Heart right ventricle (tissue), 16 donors: ENCODE measurements at regions not wholly inside any gene's neighbourhood (a gene's known extent, or its start where the extent isn't known, plus 50 kb on each side); places are given as distances from the start of the nearest gene placed in this dataset.

Experiments used
- ATAC-seq, 8 donors: fragments of 200-7000 bp; cut with Tn5 transposase; one replicate each; pipeline ENCODE4 v1.9.1; 2020; ENCODE audit warnings: mild to moderate bottlenecking in 8 of 8, moderate library complexity in 8 of 8, moderate number of reproducible peaks in 1 of 8
- DNase-seq, 2 donors: peaks; one replicate each; pipeline ENCODE4 v3.0.0-alpha.2; 2020
- H3K27ac ChIP-seq, 10 donors: fragments of 200-600 bp; sonication (generic) in 2 of 10; one replicate each; pipeline versions ENCODE4 v1.5.0 to v1.8.0; 2020 to 2022; ENCODE audit warnings: mild to moderate bottlenecking in 3 of 10
- H3K27me3 ChIP-seq, 7 donors: fragments of 200-600 bp; one replicate each; pipeline ENCODE4 v1.8.0; 2021 to 2022; ENCODE audit warnings: mild to moderate bottlenecking in 2 of 7
- H3K36me3 ChIP-seq, 9 donors: fragments of 200-600 bp; sonication (generic) in 1 of 9; one replicate each; pipeline versions ENCODE4 v1.5.0 to v1.8.0; 2020 to 2022; ENCODE audit warnings: mild to moderate bottlenecking in 2 of 9
- H3K4me1 ChIP-seq, 9 donors: fragments of 200-600 bp; sonication (generic) in 1 of 9; one replicate each; pipeline versions ENCODE4 v1.5.0 to v1.8.0; 2020 to 2022; ENCODE audit warnings: mild to moderate bottlenecking in 4 of 9
- H3K4me3 ChIP-seq, 10 donors: fragments of 200-600 bp; sonication (generic) in 2 of 10; one replicate each; pipeline versions ENCODE4 v1.5.0 to v1.8.0; 2020 to 2022; ENCODE audit warnings: mild to moderate bottlenecking in 7 of 10, moderate library complexity in 2 of 10
- H3K9me3 ChIP-seq, 11 donors: fragments of 200-600 bp in 10 of 11; sonication (generic) in 2 of 11; one replicate each; pipeline versions ENCODE4 v1.5.0 to v1.8.0; 2013 to 2022; ENCODE audit warnings: mild to moderate bottlenecking in 2 of 11, control low read depth in 1 of 11, moderate library complexity in 1 of 11
- WGBS, 2 donors: extraction: QIAGEN DNeasy Blood & Tissue Kit; methylation state at CpG; one replicate each; pipeline ENCODE4 v1.1.7; 2013; ENCODE audit warnings: inconsistent platforms in 1 of 2; 5-methylcytosine and 5-hydroxymethylcytosine counted together
- intact Hi-C, 10 donors: fragments of 100-400 bp; cut with DNase I; formaldehyde crosslinking; loops; one replicate each; pipeline versions ENCODE4 v1.11.1 to v1.14.2; 2022
- TF ChIP-seq, protein P1 (sequence below), 9 donors: fragments of 200-600 bp; sonication (generic) in 2 of 9; IDR thresholded peaks; one replicate each; pipeline versions ENCODE4 v1.5.0 to v1.8.0; 2021 to 2022; ENCODE audit warnings: antibody characterized with exemption in 9 of 9, mild to moderate bottlenecking in 5 of 9, moderate library complexity in 1 of 9
- donor health status: Arrhythmogenic right ventricular cardiomyopathy.
- donor health status: ischemic (EF 13 %, LVEDD 7.1; RV severe dilation, severe dysfunction).
- donor health status: healthy with polysubstance abuse.
- donor health status: DM: no; HTN: yes; CAD: no.
- donor health status: DM: no; HTN: no; CAD: no.
- donor health status: ischemic (EF 25% LVEDD 6.9; RV normal size, moderate dysfunction).
- donor health status: ischemic (EF 25% LVEDD 5.7; RV mildly dilated, moderate dysfunction).
- donor health status: healthy.
- donor health status: DM: yes; HTN: yes; CAD: no.
- donor health status: Ischemic cardiomyopathy.
- donor health status: ischemic (EF 35%, LVEDD 5.7; RV mildly dilated, moderate dysfunction).
- donor health status: nonischemic (EF 11% LVEDD 7.7; RV severe dilation, severe dysfunction).
- donor health status: DM: yes; HTN: yes; CAD: no.
- donor health status: PGD.
- donor health status: ischemic (EF 29% LVEDD 5.4; RV normal size, mild dysfunction).
- donor health status: nonischemic (EF 23%, LVEDD 6.1; RV moderate dilation, normal function).

DNA sequence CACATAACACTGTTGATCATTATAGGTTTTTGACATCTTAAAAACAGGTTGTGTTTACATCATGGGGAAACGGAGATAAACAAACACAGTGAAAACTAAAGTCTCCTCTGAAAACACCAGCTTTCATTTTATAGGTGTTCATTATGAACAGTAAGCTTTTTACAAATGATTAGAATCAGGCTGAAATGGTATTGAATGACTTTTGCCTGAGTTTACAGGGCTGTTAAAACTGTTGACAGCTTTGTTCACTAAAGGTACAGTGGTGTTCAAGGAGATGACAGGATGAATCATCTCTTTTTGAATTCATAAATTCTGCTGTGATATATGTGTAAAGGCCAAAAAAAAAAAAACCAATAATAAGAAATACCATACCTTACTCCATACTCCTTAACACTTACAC, 184.6 kb upstream of the CNTN5 start:
- no peak for DNase-seq
- Histone ChIP-seq H3K4me3 (no peak overlapping the region), H3K4me1 (no peaks in the 10 kb centered on the region), H3K27ac (no peak overlapping the region), H3K9me3 (peaks cover 0 to 16% (median 0%) of the 10 kb centered on the region in 11 donors), H3K36me3 (no peaks in the 10 kb centered on the region), H3K27me3 (no peaks in the 10 kb centered on the region)
- intact Hi-C loops = no loop called here
- TF ChIP-seq, protein P1, sequence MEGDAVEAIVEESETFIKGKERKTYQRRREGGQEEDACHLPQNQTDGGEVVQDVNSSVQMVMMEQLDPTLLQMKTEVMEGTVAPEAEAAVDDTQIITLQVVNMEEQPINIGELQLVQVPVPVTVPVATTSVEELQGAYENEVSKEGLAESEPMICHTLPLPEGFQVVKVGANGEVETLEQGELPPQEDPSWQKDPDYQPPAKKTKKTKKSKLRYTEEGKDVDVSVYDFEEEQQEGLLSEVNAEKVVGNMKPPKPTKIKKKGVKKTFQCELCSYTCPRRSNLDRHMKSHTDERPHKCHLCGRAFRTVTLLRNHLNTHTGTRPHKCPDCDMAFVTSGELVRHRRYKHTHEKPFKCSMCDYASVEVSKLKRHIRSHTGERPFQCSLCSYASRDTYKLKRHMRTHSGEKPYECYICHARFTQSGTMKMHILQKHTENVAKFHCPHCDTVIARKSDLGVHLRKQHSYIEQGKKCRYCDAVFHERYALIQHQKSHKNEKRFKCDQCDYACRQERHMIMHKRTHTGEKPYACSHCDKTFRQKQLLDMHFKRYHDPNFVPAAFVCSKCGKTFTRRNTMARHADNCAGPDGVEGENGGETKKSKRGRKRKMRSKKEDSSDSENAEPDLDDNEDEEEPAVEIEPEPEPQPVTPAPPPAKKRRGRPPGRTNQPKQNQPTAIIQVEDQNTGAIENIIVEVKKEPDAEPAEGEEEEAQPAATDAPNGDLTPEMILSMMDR (IDR thresholded peaks at IDR 0.05) = no peak
- WGBS, 2 donors = 60 to 87% methylated on average over 1 of the region's 1 CpG
- ATAC-seq = no peak

DNA sequence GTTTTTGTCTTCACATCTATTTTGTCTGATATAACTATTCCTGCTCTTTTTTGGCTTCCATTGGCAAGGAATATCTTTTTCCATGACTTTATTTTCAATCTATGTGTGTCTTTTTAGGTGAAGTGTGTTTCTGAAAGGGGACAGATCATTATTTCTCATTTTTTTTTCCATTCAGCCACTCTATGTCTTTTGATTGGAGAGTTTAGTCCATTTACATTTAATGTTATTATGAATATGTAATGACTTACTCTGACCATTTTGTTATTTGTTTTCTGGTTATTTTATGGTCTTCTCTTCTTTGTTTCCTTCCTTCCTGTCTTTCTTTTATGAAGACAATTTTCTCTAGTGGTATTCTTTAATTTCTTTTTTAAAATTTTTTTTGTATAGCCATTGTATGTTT, 178.6 kb upstream of the CNTN5 start:
- no peaks in the 10 kb centered on the region for H3K27me3 ChIP-seq
- intact Hi-C loops = no loop called here

DNA sequence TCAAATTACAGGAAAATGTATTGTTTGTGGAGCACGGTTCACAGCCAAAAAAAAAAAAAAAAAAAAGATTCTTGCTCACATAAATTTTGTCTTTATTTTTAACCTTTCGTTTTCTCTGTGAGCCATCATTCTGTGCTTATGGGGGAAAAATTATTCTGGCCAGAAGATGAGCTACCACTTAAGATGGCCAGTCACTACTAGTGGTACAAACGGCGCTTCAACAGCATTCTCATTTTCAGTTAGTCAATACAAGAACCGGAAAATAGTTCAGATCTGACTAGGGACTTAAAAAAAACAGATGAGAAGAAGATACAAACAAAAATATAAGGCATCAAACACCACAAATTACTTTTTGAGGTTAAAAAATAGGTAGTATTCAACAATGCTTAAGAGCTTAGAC, 158.6 kb upstream of the CNTN5 start:
- TF ChIP-seq, protein P1 (IDR thresholded peaks at IDR 0.05) = no peak
- intact Hi-C loops = no loop called here
- WGBS, 2 donors = 74 to 78% methylated on average over 5 of the region's 5 CpGs

More for the DNA sequence above, 178.6 kb upstream of the CNTN5 start:
- Histone ChIP-seq H3K27ac (no peak overlapping the region), H3K36me3 (no peaks in the 10 kb centered on the region), H3K9me3 (peaks cover 0 to 46% (median 9%) of the 10 kb centered on the region in 11 donors), H3K4me3 (no peak overlapping the region), H3K4me1 (no peaks in the 10 kb centered on the region)
- TF ChIP-seq, protein P1 (IDR thresholded peaks at IDR 0.05) = no peak
- ATAC-seq = no peak
- no peak for DNase-seq

DNA sequence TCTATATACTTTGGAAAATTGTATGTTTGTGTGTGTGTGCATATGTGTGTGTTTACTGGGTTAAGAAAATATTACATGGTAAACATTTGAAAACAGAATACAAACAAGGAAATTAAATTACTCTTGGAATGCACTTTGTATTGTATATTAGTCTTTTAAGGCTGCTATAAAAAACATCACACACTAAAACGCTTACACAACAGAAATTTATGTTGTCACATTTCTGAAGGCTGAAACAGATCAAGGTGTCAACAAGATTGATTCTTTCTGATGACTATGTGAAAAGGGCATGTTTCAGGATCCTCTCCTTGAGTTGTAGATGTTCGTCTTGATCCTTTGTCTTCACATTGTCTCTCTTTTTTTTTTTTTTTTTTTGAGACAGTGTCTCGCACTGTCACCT, 149.1 kb upstream of the CNTN5 start:
- TF ChIP-seq, protein P1 (IDR thresholded peaks at IDR 0.05) = no peak
- H3K9me3 ChIP-seq = peaks cover 0 to 8% (median 0%) of the 10 kb centered on the region in 11 donors
- H3K27me3 ChIP-seq = no peaks in the 10 kb centered on the region
- H3K4me3 ChIP-seq = no peak overlapping the region
- no peak overlapping the region for H3K27ac ChIP-seq
- no peaks in the 10 kb centered on the region for H3K36me3 ChIP-seq
- WGBS, 2 donors = 89 to 94% methylated on average over 3 of the region's 3 CpGs
- H3K4me1 ChIP-seq = no peaks in the 10 kb centered on the region
- intact Hi-C loops = no loop called here
- DNase-seq (no peak), ATAC-seq (no peak)

More for the DNA sequence above, 158.6 kb upstream of the CNTN5 start:
- Histone ChIP-seq H3K9me3 (peaks cover 0 to 24% (median 0%) of the 10 kb centered on the region in 11 donors), H3K4me1 (no peaks in the 10 kb centered on the region), H3K27ac (no peak overlapping the region), H3K36me3 (no peaks in the 10 kb centered on the region), H3K27me3 (no peaks in the 10 kb centered on the region), H3K4me3 (no peak overlapping the region)
- ATAC-seq = no peak
- no peak for DNase-seq
